A549 (cell line): ENCODE measurements at regions not wholly inside any gene's neighbourhood (a gene's known extent, or its start where the extent isn't known, plus 50 kb on each side); places are given as distances from the start of the nearest gene placed in this dataset.

Source experiments
- BHLHE40 ChIP-seq: IDR thresholded peaks from 2 replicates; pipeline ENCODE4 v1.6.1; 2012; ENCODE audit warnings: low read depth, low read length, inconsistent platforms
- CTCF ChIP-seq: fragments of >200 bp; sonication (Bioruptor Twin); formaldehyde crosslinking; IDR thresholded peaks from 3 replicates; pipeline ENCODE4 v1.5.1; 2016
- HEYL ChIP-seq: fragments of 250-450 bp; sonication (Bioruptor Pico); IDR thresholded peaks from 2 replicates; pipeline ENCODE4 v1.8.0; 2021; ENCODE audit warnings: mild to moderate bottlenecking, moderate library complexity
- JUN ChIP-seq, 2 experiments: fragments of >200 bp; sonication (Bioruptor Twin); formaldehyde crosslinking; IDR thresholded peaks; 2 replicates in 1 of 2; 3 replicates in 1 of 2; pipeline ENCODE4 v1.6.1; 2016 to 2017
- POLR2A ChIP-seq: IDR thresholded peaks from 2 replicates; pipeline ENCODE4 v1.6.1; 2012; ENCODE audit warnings: mild to moderate bottlenecking, low read length
- RARB ChIP-seq: fragments of 250-450 bp; sonication (Bioruptor Pico); IDR thresholded peaks from 2 replicates; pipeline ENCODE4 v1.8.0; 2021; ENCODE audit warnings: mild to moderate bottlenecking, moderate library complexity
- RCOR1 ChIP-seq: fragments of 150-350 bp; IDR thresholded peaks from 2 replicates; pipeline ENCODE4 v1.6.1; 2014; ENCODE audit warnings: antibody characterized with exemption, low read length, low read depth
- SREBF2 ChIP-seq: fragments of 450-650 bp; IDR thresholded peaks from 2 replicates; pipeline ENCODE4 v1.6.1; 2014; ENCODE audit warnings: mild to moderate bottlenecking, moderate library complexity
- ZSCAN20 ChIP-seq: fragments of 250-450 bp; sonication (Bioruptor Pico); IDR thresholded peaks from 2 replicates; pipeline ENCODE4 v1.8.0; 2022; ENCODE audit warnings: mild to moderate bottlenecking, moderate library complexity

- TF ChIP-seq JUN (IDR thresholded peaks at IDR 0.05) (no peak), CTCF (no peak), BHLHE40 (no peak), SREBF2 (no peak), POLR2A (no peak), HEYL (CRISPR knock-in tag) (no peak), RARB (CRISPR knock-in tag) (no peak), ZSCAN20 (CRISPR knock-in tag) (no peak), RCOR1 (no peak)
Measured at GRCh38 chr2:34029073-34029472, 430.0 kb upstream of the FAM98A start.
